Neutrophil (primary cell): ENCODE measurements at regions not wholly inside any gene's neighbourhood (a gene's known extent, or its start where the extent isn't known, plus 50 kb on each side); places are given as distances from the start of the nearest gene placed in this dataset.

Experiments
- H3K27ac ChIP-seq: fragments of 200-600 bp; sonication (generic); 2 replicates; pipeline ENCODE4 v1.5.1; 2016; ENCODE audit warnings: mild to moderate bottlenecking, moderate library complexity
- H3K27me3 ChIP-seq: fragments of 200-600 bp; sonication (generic); 2 replicates; pipeline ENCODE4 v1.6.0; 2016; ENCODE audit warnings: mild to moderate bottlenecking
- H3K36me3 ChIP-seq: fragments of 200-600 bp; sonication (generic); 2 replicates; pipeline ENCODE4 v1.5.1; 2017
- H3K4me1 ChIP-seq, 2 experiments: fragments of 200-600 bp in 1 of 2; sonication (generic) in 1 of 2; 1 replicate in 1 of 2; 2 replicates in 1 of 2; pipeline versions ENCODE4 v1.5.1 to v1.6.1; 2013 to 2016; ENCODE audit warnings: low read depth in 1 of 2, low read length in 1 of 2, mild to moderate bottlenecking in 1 of 2, moderate library complexity in 1 of 2; ENCODE audit not compliant: control insufficient read depth in 1 of 2, insufficient read depth in 1 of 2
- H3K4me3 ChIP-seq, 2 experiments: fragments of 200-600 bp in 1 of 2; sonication (generic) in 1 of 2; 1 replicate in 1 of 2; 2 replicates in 1 of 2; pipeline ENCODE4 v1.5.1; 2013 to 2016; ENCODE audit warnings: low read depth in 1 of 2, low read length in 1 of 2, mild to moderate bottlenecking in 1 of 2, moderate library complexity in 1 of 2
- H3K9me3 ChIP-seq: fragments of 200-600 bp; sonication (generic); 2 replicates; pipeline ENCODE4 v1.5.1; 2016
- TF ChIP-seq, protein P1 (sequence below): fragments of 200-600 bp; sonication (generic); IDR thresholded peaks from 2 replicates; pipeline ENCODE4 v1.5.1; 2016; ENCODE audit warnings: antibody characterized with exemption

DNA sequence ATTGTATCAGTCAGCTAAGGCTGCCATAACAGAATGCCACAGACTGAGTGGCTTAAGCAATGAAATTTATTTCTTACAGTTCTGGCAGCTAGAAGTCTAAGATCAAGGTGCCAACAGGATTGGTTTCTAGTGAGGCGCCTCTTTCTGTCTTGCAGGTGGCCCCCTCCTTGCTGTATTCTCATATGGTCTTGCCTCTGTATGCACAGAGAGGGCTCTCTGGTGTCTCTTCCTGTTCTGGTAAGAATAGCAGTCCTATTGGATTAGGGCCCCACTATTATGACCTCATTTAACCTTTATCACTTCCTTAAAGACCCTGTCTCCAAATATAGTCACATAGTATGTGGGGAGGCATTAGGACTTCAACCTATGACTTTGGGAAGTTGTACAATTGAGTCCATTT, 253.9 kb downstream of the EDEM1 start:
- no peaks in the 10 kb centered on the region for H3K27me3 ChIP-seq
- no peaks in the 10 kb centered on the region for H3K9me3 ChIP-seq
- no peaks in the 10 kb centered on the region for H3K36me3 ChIP-seq
- no peak overlapping the region for H3K27ac ChIP-seq
- no peaks in the 10 kb centered on the region for H3K4me1 ChIP-seq
- TF ChIP-seq, protein P1, sequence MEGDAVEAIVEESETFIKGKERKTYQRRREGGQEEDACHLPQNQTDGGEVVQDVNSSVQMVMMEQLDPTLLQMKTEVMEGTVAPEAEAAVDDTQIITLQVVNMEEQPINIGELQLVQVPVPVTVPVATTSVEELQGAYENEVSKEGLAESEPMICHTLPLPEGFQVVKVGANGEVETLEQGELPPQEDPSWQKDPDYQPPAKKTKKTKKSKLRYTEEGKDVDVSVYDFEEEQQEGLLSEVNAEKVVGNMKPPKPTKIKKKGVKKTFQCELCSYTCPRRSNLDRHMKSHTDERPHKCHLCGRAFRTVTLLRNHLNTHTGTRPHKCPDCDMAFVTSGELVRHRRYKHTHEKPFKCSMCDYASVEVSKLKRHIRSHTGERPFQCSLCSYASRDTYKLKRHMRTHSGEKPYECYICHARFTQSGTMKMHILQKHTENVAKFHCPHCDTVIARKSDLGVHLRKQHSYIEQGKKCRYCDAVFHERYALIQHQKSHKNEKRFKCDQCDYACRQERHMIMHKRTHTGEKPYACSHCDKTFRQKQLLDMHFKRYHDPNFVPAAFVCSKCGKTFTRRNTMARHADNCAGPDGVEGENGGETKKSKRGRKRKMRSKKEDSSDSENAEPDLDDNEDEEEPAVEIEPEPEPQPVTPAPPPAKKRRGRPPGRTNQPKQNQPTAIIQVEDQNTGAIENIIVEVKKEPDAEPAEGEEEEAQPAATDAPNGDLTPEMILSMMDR, result no peak
- no peak overlapping the region for H3K4me3 ChIP-seq

DNA sequence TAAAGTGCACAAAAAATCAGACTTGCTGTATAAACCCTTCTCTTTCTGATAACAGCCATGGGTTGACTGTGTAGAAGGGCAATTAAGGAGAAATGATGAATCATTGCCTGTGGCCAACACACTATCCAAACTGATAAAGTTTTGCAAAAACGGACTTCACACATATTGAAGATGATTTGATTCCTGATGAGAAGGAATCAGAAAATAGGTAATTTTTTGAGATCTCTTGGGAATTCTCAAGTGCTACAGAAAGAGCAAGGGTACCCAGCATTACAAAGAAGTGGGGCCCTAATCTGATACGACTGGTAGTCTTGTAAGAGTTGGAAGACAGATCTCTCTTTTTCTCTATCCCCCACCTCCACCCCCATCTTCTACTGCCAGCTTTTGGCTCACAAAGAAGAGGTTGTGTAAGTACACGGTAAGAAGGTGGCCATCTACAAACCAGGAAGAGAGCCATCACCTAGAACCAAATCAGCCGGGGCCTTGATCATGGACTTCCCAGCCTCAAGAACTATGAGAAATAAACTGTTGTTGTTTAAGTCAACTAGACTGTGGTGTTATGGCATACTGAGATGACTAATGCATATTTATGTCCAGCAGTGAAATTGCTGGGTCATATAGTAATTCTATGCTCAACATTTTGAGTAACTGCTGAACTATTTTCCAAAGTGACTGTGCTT, 254.7 kb downstream of the EDEM1 start:
- H3K9me3 ChIP-seq, result no peaks in the 10 kb centered on the region
- no peak overlapping the region for H3K27ac ChIP-seq
- H3K4me1 ChIP-seq, result no peaks in the 10 kb centered on the region
- no peaks in the 10 kb centered on the region for H3K27me3 ChIP-seq
- H3K36me3 ChIP-seq, result no peaks in the 10 kb centered on the region
- TF ChIP-seq, protein P1, result no peak
- H3K4me3 ChIP-seq, result no peak overlapping the region

DNA sequence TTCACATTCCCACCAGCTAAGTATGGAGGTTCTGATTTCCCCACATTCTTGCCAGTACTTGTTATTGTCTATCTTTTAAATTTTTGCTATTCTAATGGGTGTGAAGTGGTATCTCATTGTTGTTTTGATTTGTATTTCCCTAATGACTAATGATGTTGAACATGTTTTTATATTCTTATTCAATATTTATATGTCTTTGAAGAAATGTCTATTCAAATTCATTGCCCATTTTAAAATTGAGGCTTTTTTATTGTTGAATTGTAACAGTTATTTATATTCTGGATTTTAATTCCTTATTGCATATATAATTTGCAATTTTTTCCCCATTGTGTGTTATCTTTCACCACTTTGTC, 255.3 kb downstream of the EDEM1 start:
- Histone ChIP-seq H3K4me3 (no peak overlapping the region), H3K4me1 (no peaks in the 10 kb centered on the region), H3K9me3 (no peaks in the 10 kb centered on the region), H3K27me3 (no peaks in the 10 kb centered on the region), H3K27ac (no peak overlapping the region), H3K36me3 (no peaks in the 10 kb centered on the region)
- TF ChIP-seq, protein P1, result no peak

DNA sequence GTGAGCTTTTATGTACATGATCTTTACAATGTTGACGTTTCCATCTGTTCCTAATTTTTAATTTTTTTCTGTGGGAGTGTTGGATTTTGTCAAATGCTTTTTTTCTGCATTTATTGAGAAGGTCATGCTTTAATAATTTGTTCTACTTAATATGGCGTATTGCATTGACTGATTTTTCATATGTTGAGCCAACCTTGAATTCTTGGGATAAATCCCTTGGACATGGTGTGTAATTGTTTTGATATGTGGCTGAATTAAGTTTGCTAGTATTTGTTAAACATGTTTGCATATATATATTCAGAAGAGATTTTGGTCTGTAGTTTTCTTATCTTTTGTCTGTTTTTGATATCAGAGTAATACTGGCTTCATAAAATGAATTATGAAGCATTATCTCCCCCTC, 256.7 kb downstream of the EDEM1 start:
- Histone ChIP-seq H3K36me3 (no peaks in the 10 kb centered on the region), H3K27ac (no peak overlapping the region), H3K9me3 (no peaks in the 10 kb centered on the region), H3K27me3 (no peaks in the 10 kb centered on the region), H3K4me1 (no peaks in the 10 kb centered on the region), H3K4me3 (no peak overlapping the region)
- TF ChIP-seq, protein P1, result no peak

DNA sequence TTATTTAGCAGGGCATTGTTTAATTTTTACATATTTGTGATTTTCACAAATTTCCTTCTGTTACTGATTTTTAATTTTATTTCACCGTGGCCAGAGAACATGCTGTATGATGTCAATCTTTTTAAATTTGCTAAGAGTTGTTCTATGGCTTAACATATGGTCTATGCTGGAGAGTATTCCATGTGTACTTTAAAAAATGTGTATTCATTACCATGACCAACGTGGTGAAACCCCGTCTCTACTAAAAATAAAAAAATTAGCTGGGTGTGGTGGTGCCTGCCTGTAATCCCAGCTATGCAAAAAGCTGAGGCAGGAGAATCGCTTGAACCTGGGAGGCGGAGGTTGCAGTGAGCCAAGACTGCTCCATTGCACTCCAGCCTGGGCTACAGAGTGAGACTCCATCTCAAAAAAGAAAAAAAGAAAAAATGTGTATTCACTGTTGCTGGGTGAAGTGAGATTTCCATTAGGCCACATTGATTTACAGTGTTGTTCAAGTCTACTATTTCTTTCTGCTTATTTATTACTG, 258.2 kb downstream of the EDEM1 start:
- Histone ChIP-seq H3K9me3 (no peaks in the 10 kb centered on the region), H3K36me3 (no peaks in the 10 kb centered on the region), H3K27ac (no peak overlapping the region), H3K27me3 (no peaks in the 10 kb centered on the region), H3K4me1 (no peaks in the 10 kb centered on the region), H3K4me3 (no peak overlapping the region)
- TF ChIP-seq, protein P1, result no peak
